Neuronal stem cell (in vitro differentiated cells): ENCODE measurements at regions not wholly inside any gene's neighbourhood (a gene's known extent, or its start where the extent isn't known, plus 50 kb on each side); places are given as distances from the start of the nearest gene placed in this dataset.
"Not testable (repeated sequence)": the region's sequence is repeated elsewhere in the genome, so short reads cannot be mapped to it uniquely, and the experiment has no call there.

Source experiments
- DNase-seq: peaks from one replicate; pipeline ENCODE4 v3.0.0-alpha.2; 2013; ENCODE audit warnings: low spot score
- H2AFZ ChIP-seq: one replicate; pipeline ENCODE4 v1.6.1; 2013; ENCODE audit warnings: mild to moderate bottlenecking, low read length, inconsistent platforms
- H2AK5ac ChIP-seq: 2 replicates; pipeline ENCODE4 v1.6.1; 2013; ENCODE audit warnings: low read depth, mild to moderate bottlenecking, inconsistent platforms, low read length, moderate library complexity, mixed read lengths
- H2BK120ac ChIP-seq: 2 replicates; pipeline ENCODE4 v1.6.1; 2013; ENCODE audit warnings: low read depth, mild to moderate bottlenecking, inconsistent platforms, low read length, moderate library complexity, mixed read lengths
- H2BK12ac ChIP-seq: one replicate; pipeline ENCODE4 v1.6.1; 2013; ENCODE audit warnings: low read length, inconsistent platforms
- H2BK15ac ChIP-seq: 2 replicates; pipeline ENCODE4 v1.6.1; 2013; ENCODE audit warnings: mild to moderate bottlenecking, low read length, inconsistent platforms, mixed read lengths
- H2BK5ac ChIP-seq: one replicate; pipeline ENCODE4 v1.6.1; 2013; ENCODE audit warnings: inconsistent platforms, mild to moderate bottlenecking, low read length, moderate library complexity
- H3K14ac ChIP-seq: one replicate; pipeline ENCODE4 v1.6.1; 2013; ENCODE audit warnings: low read length, inconsistent platforms
- H3K18ac ChIP-seq: 2 replicates; pipeline ENCODE4 v1.6.1; 2013; ENCODE audit warnings: low read length, inconsistent platforms
- H3K23ac ChIP-seq: 2 replicates; pipeline ENCODE4 v1.6.1; 2013; ENCODE audit warnings: low read depth, mild to moderate bottlenecking, mixed read lengths, low read length, inconsistent platforms; ENCODE audit not compliant: poor library complexity
- H3K27ac ChIP-seq: replicated peaks from 3 replicates; pipeline ENCODE4 v1.5.1; 2013; ENCODE audit warnings: low read length, inconsistent platforms
- H3K27me3 ChIP-seq, 3 experiments: 2 replicates each; pipeline ENCODE4 v1.6.1; 2013; ENCODE audit warnings: low read length in 3 of 3, mild to moderate bottlenecking in 2 of 3, inconsistent platforms in 1 of 3, low read depth in 1 of 3, mixed read lengths in 1 of 3, moderate library complexity in 1 of 3; ENCODE audit not compliant: control insufficient read depth in 3 of 3, insufficient read depth in 3 of 3
- H3K36me3 ChIP-seq, 2 donors: replicated peaks in 1 of 2; 2 replicates each; pipeline ENCODE4 v1.6.1; 2013; ENCODE audit warnings: low read length in 2 of 2; ENCODE audit not compliant: control insufficient read depth in 2 of 2, insufficient read depth in 2 of 2
- H3K4ac ChIP-seq: 2 replicates; pipeline ENCODE4 v1.6.1; 2013; ENCODE audit warnings: inconsistent platforms, mild to moderate bottlenecking, low read length, moderate library complexity
- H3K4me1 ChIP-seq, 2 donors: 1 replicate in 1 of 2; 2 replicates in 1 of 2; pipeline ENCODE4 v1.6.1; 2013; ENCODE audit warnings: low read length in 2 of 2, low read depth in 1 of 2; ENCODE audit not compliant: control insufficient read depth in 2 of 2, insufficient read depth in 1 of 2
- H3K4me2 ChIP-seq: one replicate; pipeline ENCODE4 v1.6.1; 2013; ENCODE audit warnings: mild to moderate bottlenecking, low read length, inconsistent platforms; ENCODE audit not compliant: insufficient read depth, poor library complexity, severe bottlenecking
- H3K4me3 ChIP-seq, 2 donors: 2 replicates each; pipeline ENCODE4 v1.5.1; 2013; ENCODE audit warnings: low read length in 2 of 2, mild to moderate bottlenecking in 2 of 2, inconsistent platforms in 1 of 2, moderate library complexity in 1 of 2
- H3K79me1 ChIP-seq: one replicate; pipeline ENCODE4 v1.6.1; 2013; ENCODE audit warnings: low read depth, mild to moderate bottlenecking, inconsistent platforms, low read length, moderate library complexity
- H3K9ac ChIP-seq: one replicate; pipeline ENCODE4 v1.6.1; 2013; ENCODE audit warnings: mild to moderate bottlenecking, low read depth, low read length, inconsistent platforms; ENCODE audit not compliant: poor library complexity
- H3K9me3 ChIP-seq, 2 donors: replicated peaks in 1 of 2; 2 replicates each; pipeline versions ENCODE3 to v1.6.1; 2013; ENCODE audit warnings: low read length in 2 of 2, mild to moderate bottlenecking in 2 of 2, inconsistent platforms in 1 of 2, low read depth in 1 of 2, mixed read lengths in 1 of 2, moderate library complexity in 1 of 2; ENCODE audit not compliant: control insufficient read depth in 2 of 2, insufficient read depth in 1 of 2
- H4K8ac ChIP-seq: one replicate; pipeline ENCODE4 v1.6.1; 2013; ENCODE audit warnings: low read depth, mild to moderate bottlenecking, inconsistent platforms, low read length, moderate library complexity
- H4K91ac ChIP-seq: one replicate; pipeline ENCODE4 v1.6.1; 2013; ENCODE audit warnings: low read length, low read depth, mild to moderate bottlenecking, inconsistent platforms; ENCODE audit not compliant: poor library complexity
- WGBS, 2 donors: extraction: QIAGEN DNeasy Blood & Tissue Kit; methylation state at CpG; one replicate each; pipeline ENCODE4 v1.1.7; 2013; ENCODE audit warnings: missing lambda C conversion rate in 2 of 2, mixed read lengths in 1 of 2; ENCODE audit not compliant: insufficient read length in 2 of 2, insufficient replicate concordance in 1 of 2; ENCODE audit errors: extremely low coverage in 2 of 2; 5-methylcytosine and 5-hydroxymethylcytosine counted together

- not testable (repeated sequence) for H3K4me1 ChIP-seq, H3K18ac ChIP-seq, H3K36me3 ChIP-seq, H3K14ac ChIP-seq, H3K23ac ChIP-seq, H4K8ac ChIP-seq, H2BK120ac ChIP-seq, H2AFZ ChIP-seq, H3K79me1 ChIP-seq, H3K9me3 ChIP-seq, H3K4me3 ChIP-seq, H2BK12ac ChIP-seq, H3K4ac ChIP-seq, H3K27me3 ChIP-seq, H2AK5ac ChIP-seq, H3K4me2 ChIP-seq, H2BK15ac ChIP-seq, H4K91ac ChIP-seq, H3K27ac ChIP-seq, DNase-seq, H3K9ac ChIP-seq, H2BK5ac ChIP-seq
- WGBS, 2 donors, result no CpG with 5 or more reads among the region's 4 CpGs
These were observed 278.2 kb downstream of the CNTNAP3 start for GRCh38 chr9:39009743-39010142.

DNA sequence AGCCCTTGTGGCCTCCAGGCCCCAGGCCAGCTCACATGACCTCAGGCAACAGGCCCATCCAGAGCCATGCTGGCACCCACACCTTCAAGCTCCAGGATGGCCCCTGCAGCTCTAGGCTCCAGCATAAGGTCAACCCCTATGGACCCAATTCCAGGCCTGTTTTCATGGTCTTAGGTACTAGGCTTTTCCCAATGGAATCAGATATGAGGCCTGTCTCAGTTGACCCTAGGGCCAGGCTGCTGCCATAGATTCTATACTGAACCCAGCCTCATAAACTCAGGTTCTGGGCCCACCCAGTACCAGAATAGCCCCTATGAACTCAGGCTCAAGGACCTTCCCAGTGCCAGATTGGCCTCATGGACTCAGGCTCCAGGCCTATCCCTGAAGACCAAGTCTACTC lies 278.6 kb downstream of the CNTNAP3 start:
- H3K27ac ChIP-seq, H3K79me1 ChIP-seq, H2AK5ac ChIP-seq, H3K4ac ChIP-seq, H3K14ac ChIP-seq, H3K36me3 ChIP-seq, H4K91ac ChIP-seq, H3K18ac ChIP-seq, H2BK5ac ChIP-seq, H2AFZ ChIP-seq, H4K8ac ChIP-seq, H3K4me3 ChIP-seq, H3K23ac ChIP-seq, DNase-seq, H3K27me3 ChIP-seq, H3K4me2 ChIP-seq, H2BK12ac ChIP-seq, H2BK15ac ChIP-seq, H2BK120ac ChIP-seq, H3K9me3 ChIP-seq, H3K9ac ChIP-seq, H3K4me1 ChIP-seq: not testable (repeated sequence)

DNA sequence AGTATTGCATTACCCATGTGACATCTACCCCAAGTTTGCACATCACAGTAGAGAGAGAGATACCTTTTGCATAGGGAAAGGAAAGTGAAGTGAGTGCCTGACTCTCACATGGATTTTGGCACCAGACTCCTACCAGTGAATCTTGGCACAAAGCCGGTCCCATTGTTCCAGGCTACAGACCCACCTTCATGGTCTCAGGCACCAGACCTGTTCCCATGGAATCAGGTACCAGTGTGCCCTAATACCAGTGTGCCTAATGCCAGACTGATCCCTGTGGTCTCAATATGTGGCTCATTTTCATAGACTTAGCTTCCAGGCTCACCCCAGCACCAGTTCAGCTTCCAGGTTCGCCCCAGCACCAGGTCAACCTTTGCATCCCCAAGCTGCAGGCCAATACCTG lies 279.1 kb downstream of the CNTNAP3 start:
- H3K18ac ChIP-seq, H3K4me1 ChIP-seq, H3K4me3 ChIP-seq, H2BK12ac ChIP-seq, H2BK120ac ChIP-seq, H4K8ac ChIP-seq, H3K79me1 ChIP-seq, H4K91ac ChIP-seq, H3K9me3 ChIP-seq, H3K9ac ChIP-seq, H3K4ac ChIP-seq, H2AK5ac ChIP-seq, H3K14ac ChIP-seq, H3K27me3 ChIP-seq, H3K23ac ChIP-seq, H2BK5ac ChIP-seq, DNase-seq, H3K27ac ChIP-seq, H3K36me3 ChIP-seq, H3K4me2 ChIP-seq, H2BK15ac ChIP-seq, H2AFZ ChIP-seq: not testable (repeated sequence)
- no CpG with 5 or more reads among the region's 2 CpGs for WGBS, 2 donors

GRCh38 chr9:39005736-39006135 lies 282.2 kb downstream of the CNTNAP3 start:
- not testable (repeated sequence) for H2BK12ac ChIP-seq, H3K4ac ChIP-seq, H3K9me3 ChIP-seq, H3K4me1 ChIP-seq, H4K8ac ChIP-seq, H3K18ac ChIP-seq, DNase-seq, H3K27ac ChIP-seq, H2AK5ac ChIP-seq, H2BK120ac ChIP-seq, H3K36me3 ChIP-seq, H2AFZ ChIP-seq, H3K4me3 ChIP-seq, H2BK5ac ChIP-seq, H3K14ac ChIP-seq, H3K79me1 ChIP-seq, H3K23ac ChIP-seq, H4K91ac ChIP-seq, H3K4me2 ChIP-seq, H2BK15ac ChIP-seq, H3K9ac ChIP-seq, H3K27me3 ChIP-seq
